ENCODE measurements at regions not wholly inside any gene's neighbourhood (a gene's known extent, or its start where the extent isn't known, plus 50 kb on each side); places are given as distances from the start of the nearest gene placed in this dataset.

DNA sequence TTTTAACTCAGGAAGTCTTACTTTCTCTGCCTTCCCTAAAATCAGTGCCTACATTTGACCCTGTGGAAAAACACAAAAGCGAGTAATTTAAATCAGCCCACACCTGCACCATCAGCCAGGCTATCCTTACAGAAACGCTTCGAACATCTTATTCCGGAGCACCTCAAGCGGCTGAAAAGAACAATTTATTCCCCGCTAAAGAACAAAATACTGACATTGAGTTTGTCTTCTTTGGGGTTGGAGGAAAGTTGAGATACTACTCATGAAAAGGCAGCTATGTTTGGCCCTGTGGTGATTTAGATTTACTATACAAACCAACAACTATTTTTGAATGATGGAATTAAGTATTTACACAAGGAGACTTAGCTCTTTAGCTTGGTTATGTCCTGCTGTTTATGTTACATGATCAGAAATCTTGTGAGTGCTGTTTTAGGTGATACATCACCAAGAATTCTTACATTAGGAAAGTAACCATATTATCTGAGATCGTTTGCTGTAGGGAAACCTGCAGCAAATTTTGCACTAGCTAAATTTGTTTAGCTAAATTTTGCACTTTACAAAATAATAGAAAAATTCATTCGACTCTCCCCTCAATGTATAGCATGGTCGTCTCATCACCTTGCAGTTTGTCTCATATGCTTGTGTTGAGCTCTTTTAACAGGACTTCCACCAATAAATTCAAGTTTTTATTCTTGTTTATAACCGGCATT, 158.8 kb upstream of the SIX2 start:
- no peak for TF ChIP-seq POLR2A (IDR thresholded peaks at IDR 0.05)
- TF ChIP-seq, protein P1, sequence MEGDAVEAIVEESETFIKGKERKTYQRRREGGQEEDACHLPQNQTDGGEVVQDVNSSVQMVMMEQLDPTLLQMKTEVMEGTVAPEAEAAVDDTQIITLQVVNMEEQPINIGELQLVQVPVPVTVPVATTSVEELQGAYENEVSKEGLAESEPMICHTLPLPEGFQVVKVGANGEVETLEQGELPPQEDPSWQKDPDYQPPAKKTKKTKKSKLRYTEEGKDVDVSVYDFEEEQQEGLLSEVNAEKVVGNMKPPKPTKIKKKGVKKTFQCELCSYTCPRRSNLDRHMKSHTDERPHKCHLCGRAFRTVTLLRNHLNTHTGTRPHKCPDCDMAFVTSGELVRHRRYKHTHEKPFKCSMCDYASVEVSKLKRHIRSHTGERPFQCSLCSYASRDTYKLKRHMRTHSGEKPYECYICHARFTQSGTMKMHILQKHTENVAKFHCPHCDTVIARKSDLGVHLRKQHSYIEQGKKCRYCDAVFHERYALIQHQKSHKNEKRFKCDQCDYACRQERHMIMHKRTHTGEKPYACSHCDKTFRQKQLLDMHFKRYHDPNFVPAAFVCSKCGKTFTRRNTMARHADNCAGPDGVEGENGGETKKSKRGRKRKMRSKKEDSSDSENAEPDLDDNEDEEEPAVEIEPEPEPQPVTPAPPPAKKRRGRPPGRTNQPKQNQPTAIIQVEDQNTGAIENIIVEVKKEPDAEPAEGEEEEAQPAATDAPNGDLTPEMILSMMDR (IDR thresholded peaks at IDR 0.05): no peak
- TF ChIP-seq EP300 (IDR thresholded peaks at IDR 0.05): no peak

Data from tibial nerve (tissue), 4 donors.